Endometrial microvascular endothelial cells (primary cell): ENCODE measurements at regions not wholly inside any gene's neighbourhood (a gene's known extent, or its start where the extent isn't known, plus 50 kb on each side); places are given as distances from the start of the nearest gene placed in this dataset.

ENCODE experiments used
- in situ Hi-C: cut with HindIII; loops from 2 replicates; pipeline ENCODE4 v1.10.0; 2017; ENCODE audit warnings: low sequenced_read_pairs, low pct_unique_long_range_greater_than_20kb; ENCODE audit errors: inconsistent ontology term

GRCh38 chr2:43049836-43050801 lies 176.3 kb downstream of the ZFP36L2 start:
- in situ Hi-C loops, result no loop called here

GRCh38 chr2:43047187-43047780 lies 179.1 kb downstream of the ZFP36L2 start:
- in situ Hi-C loops, result no loop called here

- in situ Hi-C loops, result no loop called here
Measured at GRCh38 chr2:43045866-43046265, 180.5 kb downstream of the ZFP36L2 start.

GRCh38 chr2:43044093-43044681 lies 182.2 kb downstream of the ZFP36L2 start:
- in situ Hi-C loops, result no loop called here

GRCh38 chr2:43043553-43043870 lies 182.9 kb downstream of the ZFP36L2 start:
- in situ Hi-C loops, result no loop called here

GRCh38 chr2:43041661-43042360 lies 184.6 kb downstream of the ZFP36L2 start:
- in situ Hi-C loops, result no loop called here

- in situ Hi-C loops, result no loop called here
Measured at GRCh38 chr2:43041173-43041591, 185.2 kb downstream of the ZFP36L2 start.

GRCh38 chr2:43040084-43040854 lies 186.1 kb downstream of the ZFP36L2 start:
- in situ Hi-C loops, result no loop called here

GRCh38 chr2:43039376-43040080 lies 186.9 kb downstream of the ZFP36L2 start:
- in situ Hi-C loops, result no loop called here

- in situ Hi-C loops, result no loop called here
Measured at GRCh38 chr2:43038696-43039094, 187.7 kb downstream of the ZFP36L2 start.

- in situ Hi-C loops, result no loop called here
Measured at GRCh38 chr2:43038034-43038695, 188.2 kb downstream of the ZFP36L2 start.

GRCh38 chr2:43035922-43036321 lies 190.5 kb downstream of the ZFP36L2 start:
- in situ Hi-C loops, result no loop called here

GRCh38 chr2:43034921-43035320 lies 191.5 kb downstream of the ZFP36L2 start:
- in situ Hi-C loops, result no loop called here

- in situ Hi-C loops, result no loop called here
Measured at GRCh38 chr2:43034242-43034619, 192.2 kb downstream of the ZFP36L2 start.

GRCh38 chr2:43033466-43034241 lies 192.8 kb downstream of the ZFP36L2 start:
- in situ Hi-C loops, result no loop called here

GRCh38 chr2:43033016-43033270 lies 193.5 kb downstream of the ZFP36L2 start:
- in situ Hi-C loops, result no loop called here
